NCI-H1694 treated with DMSO at 0.1 percent for 48 hours (cell line): ENCODE measurements at regions not wholly inside any gene's neighbourhood (a gene's known extent, or its start where the extent isn't known, plus 50 kb on each side); places are given as distances from the start of the nearest gene placed in this dataset.

Experiments used
- DNase-seq: peaks from one replicate; lab custom pipeline; 2025; lab: John Stamatoyannopoulos, UW

DNA sequence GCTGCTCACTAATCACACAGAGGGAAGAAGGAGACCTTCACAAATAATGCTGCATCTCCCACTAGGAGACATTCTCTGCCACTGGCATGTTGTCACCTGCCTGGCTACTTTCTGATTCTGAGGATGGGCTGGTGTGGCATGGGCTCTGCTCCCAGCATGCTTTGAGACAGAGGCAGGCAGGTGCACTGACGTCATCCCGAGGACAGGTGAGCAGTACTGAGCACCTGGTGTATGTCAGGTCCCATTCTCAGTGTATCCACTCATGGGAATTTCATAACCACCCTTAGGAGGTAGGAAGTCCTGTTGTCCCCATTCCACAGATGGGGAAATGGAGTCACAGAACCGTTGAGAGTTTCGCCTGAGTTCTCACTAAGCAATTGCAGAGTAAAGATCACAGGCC is 597.9 kb downstream of the VRK1 start:
- DNase-seq, result no peak

- DNase-seq, result no peak
Measured at GRCh38 chr14:97401714-97402113, 604.5 kb downstream of the VRK1 start.

DNA sequence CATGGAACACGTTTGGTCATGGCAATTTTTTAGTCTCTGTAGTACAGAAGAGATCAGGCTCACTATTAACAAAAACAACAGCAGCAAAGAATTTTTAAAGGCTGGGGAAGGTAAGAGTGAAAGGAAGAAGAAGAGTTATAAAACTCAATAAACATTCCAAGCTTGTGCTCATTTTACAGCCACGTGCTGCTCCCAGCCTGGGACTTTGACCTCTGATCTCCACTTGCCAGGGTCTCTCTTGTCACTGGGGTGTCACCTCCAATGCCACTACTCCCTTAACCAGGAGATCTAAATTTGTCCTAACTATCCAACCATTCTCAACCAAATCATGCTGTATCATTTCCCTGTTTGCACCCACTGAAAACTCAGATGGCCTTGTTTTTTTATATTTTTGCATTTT is 605.1 kb downstream of the VRK1 start:
- no peak for DNase-seq

DNA sequence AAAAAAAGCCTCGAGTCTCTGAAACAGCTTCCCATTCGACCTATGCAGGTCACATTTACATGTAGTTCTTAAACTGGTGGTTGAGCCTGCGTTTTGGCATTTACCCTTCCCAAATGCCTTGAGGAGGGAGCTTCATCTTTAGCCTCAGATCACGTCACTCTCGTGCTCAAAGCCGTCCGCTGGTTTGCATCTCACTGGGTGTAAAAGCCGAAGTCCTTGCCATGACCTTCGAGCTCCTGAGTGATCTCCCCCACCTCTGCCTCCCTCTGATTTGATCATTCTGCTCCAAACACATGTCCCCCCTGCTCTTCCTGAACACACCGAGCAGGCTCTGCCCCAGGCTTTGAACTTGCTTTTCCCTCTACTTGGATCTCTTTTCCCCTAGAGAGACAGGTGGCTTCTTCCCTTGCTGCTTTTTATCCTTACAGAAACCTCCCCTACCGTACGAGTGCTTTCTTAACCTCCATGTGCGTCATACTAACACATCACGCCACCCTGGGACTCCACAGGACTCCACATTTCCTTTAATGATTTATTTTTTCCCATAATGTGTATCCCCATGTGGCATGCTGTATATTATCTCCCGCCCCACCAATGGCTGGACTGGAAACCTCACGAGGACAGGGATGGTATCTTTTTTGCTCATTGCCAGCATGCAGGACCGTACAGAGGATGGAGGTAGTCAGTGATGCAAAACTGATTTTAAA is 610.7 kb downstream of the VRK1 start:
- no peak for DNase-seq

DNA sequence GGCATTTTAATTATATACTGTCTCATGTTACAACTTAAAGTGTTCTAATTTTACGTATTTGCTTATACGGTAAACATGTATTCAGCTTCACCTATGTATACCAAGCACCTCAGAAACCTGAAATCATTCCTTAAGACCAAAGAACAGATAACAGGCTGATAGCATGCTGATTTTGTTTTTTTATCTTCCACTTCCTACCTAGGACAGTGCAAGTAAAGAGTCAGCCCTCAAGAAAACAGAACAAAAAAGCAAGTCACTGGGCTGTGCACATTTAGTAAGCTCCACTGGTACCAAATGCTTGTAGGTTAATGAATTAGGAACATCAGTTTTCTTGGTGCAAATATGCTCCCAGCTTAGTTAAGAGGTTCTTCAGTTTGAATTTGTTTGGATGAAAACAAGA is 611.3 kb downstream of the VRK1 start:
- no peak for DNase-seq

- DNase-seq, result no peak
Measured at GRCh38 chr14:97408937-97409815, 612.0 kb downstream of the VRK1 start.

DNA sequence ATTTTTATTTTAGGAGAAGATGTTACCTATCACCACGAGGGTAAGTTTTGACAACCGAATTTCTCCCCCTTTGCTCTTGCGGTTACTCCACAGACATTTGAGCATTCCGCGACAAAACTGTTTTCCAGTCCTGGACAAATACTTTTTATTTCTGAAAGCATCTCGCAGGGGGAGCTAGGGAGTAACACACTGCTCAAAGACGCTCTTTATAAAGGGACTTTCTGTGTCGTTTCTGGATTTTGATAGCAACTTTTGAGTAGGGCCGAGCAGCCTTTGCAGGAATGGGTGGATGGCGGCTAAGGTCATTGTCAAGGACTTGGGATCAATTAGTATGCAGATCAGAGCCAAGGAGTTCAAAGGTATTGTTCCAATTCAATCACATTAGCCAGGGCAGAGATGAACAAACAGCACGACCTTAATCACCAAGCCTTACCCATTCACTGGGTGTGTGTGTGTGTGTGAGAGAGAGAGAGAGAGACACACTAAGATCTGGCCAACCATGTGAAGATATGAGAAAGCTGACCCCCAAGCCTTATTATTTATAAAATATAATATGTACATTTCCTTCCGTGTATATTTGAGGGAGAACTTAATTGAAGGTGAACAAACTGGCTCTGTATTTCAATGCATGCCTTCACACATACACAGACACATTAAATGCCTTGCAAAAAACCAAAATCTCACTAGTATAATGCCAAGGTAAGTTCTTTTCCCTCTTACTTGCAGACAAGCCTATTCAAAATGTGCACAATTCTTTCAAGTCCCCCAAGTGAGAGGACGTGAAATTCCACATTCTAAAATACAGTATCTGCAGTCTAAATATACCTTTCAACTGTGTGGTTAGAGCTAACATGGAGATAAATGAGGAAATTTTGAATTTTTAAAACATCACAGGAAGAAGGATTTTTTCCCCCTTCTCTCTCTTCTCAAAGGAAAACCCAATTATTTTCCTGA is 613.8 kb downstream of the VRK1 start:
- DNase-seq, result no peak

DNA sequence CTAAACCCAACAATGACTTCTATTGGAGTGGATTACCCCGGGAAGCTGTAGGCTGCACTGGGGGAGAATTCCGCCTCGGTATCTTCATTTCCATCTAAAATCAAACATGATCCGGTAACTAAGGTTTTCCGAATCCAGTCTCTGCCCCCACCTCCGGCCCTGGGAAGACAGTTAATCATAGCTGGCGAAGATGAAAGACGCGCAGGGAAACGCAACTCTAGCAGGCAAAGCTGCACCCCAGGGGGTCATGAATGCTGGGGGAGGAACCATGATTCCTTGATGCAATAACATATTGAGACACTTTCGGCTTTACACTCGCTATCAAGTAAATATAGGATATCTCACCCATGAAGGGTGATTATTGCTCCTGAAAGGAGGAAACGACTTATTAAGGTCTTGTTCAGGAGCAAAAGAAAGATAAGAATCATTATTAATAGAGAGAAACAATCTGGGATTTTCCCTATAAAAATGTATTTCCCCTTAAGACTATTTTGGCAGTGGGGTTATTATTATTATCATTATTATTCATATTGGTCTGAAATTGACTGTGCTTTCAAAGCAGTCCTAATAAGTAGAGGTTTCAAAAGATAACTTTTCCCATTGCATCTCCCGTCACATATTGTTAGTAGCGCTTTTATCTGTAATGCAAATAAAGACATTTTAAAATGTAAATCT is 614.9 kb downstream of the VRK1 start:
- no peak for DNase-seq

DNA sequence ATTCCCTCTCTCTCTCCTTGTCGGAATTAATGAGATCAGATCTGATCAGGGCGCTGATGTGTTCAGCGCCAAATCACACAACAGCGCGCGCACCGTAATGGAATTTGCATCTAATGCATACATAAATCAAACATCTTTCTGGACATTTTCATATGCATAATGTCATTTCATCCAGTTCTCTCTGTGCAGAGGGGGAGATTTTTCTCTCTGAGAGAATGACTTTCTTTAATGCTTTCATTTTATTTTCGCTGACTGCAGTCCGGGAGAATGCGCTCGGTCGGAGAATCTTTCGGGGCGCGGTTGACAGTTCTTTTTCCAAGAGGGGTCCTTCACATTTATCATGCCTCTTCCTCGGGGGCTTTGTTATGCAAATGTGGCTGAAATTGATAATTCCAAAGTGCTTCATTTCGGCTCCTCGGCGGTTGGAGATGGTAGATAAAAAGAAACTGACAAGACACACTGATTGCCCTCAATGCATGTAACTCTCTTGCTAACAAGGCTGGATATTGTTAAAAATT is 615.9 kb downstream of the VRK1 start:
- no peak for DNase-seq

DNA sequence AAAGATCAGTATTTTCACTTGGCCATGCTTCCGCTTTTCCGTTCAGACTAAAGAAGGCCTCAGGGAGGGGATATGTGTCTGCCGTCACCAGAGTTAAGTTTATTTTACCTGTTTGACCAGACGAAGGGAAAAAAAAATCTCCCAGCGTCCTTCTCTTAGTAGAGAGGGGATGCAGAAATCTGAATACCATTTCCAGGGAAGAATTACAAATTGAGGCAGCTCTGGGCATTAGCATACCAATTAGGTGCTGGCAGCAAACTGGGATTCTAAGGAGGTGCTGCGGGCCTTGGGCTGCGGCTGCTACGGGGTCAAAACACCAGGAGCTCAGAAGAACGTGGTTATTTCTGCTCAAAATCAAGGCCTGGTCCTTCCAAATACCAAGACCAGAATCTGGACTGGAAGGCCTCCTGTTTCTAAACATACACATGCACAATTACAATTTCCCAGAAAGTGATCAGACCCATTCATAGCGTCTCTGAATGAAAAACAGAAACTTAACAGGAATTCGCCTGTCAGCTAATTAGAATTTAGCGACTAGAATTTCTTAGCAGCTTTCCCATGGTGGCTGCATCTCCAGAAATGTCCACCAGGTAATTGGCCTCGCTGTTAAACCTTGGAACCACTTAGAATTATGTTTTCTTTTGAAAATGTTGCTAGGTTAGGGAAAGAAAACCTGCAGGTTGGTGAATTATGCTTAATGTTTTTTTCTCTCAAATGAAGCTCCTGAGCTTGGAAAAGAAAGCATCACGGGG is 617.0 kb downstream of the VRK1 start:
- no peak for DNase-seq

DNA sequence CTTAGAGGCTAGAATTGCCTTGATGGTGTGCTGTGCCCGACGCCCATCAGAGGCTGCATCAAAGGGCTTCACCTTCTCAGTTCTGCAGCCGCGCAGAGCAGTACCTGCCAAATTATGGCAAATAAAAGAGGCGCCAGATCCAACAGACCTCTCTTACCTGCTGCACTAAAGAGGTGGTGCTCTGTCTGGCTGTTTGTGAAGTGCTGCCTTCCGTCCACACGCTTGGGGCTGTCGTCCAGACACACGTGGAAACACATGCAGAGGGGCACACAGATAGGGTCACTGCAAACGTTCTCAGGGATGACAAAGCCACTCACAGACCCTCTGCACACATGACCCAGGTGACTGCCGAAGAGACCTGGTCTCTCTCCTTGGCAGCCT is 617.5 kb downstream of the VRK1 start:
- DNase-seq, result no peak

DNA sequence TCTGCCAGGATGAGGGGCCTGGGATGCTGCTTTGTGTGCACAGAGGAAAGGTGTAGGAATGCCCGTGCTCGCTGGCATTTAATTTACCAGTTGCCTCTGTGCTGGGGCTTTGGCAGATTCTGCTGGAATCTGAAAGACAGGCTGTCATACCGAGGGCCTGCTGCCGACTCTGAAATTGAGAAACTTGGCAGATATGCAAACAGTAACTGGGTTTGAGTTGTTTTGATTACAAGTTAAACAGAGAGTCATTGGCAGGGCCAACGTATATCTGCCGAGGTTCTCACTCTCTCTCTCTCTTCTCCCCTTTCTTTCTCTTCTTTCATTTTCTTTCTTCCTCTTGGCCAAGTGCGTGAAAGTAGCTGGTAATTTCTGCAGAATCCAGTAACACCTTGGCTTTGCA is 618.7 kb downstream of the VRK1 start:
- DNase-seq, result no peak

DNA sequence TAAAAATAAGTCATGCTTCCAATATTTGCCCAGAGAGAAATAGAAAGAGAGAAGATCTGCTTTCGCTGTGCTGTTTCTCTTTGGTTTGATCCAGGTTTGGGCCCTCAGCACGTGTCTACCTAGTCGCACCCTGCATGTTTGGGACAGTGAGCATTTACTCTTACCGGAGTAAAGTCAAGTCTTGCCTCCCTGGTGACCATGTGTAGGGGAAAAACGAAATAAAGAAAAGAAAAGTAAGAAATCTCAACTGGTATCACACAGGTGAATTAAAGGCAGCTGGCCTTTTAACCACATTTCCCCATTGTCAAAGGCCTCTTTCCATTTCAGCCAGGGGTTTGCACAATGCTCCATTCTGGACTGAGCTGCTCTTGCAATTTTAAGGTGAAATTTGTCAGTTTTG is 619.4 kb downstream of the VRK1 start:
- DNase-seq, result no peak

- DNase-seq, result no peak
Measured at GRCh38 chr14:97417331-97417730, 620.1 kb downstream of the VRK1 start.

GRCh38 chr14:97420211-97420610 is 623.0 kb downstream of the VRK1 start:
- DNase-seq, result no peak

DNA sequence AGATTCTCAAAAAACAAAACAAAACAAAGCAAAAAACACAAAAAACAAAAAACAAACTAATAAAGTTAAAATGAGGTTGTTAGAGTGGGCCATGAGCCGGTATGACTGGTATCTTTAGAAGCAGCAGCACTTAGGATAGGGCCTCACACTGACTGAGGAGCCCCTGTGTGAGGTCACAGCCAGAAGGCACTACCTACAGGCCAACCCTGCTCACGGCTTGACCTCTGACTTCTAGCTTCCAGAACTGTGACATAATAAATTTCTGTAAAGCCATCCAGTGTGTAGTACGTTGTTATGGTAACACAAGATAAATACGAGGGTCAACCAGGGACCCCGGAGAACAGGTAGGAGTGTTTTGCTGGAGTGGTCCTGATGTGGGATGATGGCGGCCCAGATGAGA is 629.6 kb downstream of the VRK1 start:
- DNase-seq, result no peak

- DNase-seq, result no peak
Measured at GRCh38 chr14:97428808-97429440, 631.7 kb downstream of the VRK1 start.

GRCh38 chr14:97432586-97432985 is 635.4 kb downstream of the VRK1 start:
- DNase-seq, result no peak

GRCh38 chr14:97441740-97442362 is 644.7 kb downstream of the VRK1 start:
- no peak for DNase-seq

- no peak for DNase-seq
Measured at GRCh38 chr14:97442363-97442762, 645.2 kb downstream of the VRK1 start.
